ENCODE measurements at regions not wholly inside any gene's neighbourhood (a gene's known extent, or its start where the extent isn't known, plus 50 kb on each side); places are given as distances from the start of the nearest gene placed in this dataset.

- ATAC-seq (ENCODE audit: low FRiP score) = no peak
- no peak for DNase-seq (ENCODE audit: low spot score)
- TF ChIP-seq CTCF (IDR thresholded peaks at IDR 0.05) = no peak
Measured at GRCh38 chr4:128727658-128728057, 81.8 kb upstream of the JADE1 start.

DNA sequence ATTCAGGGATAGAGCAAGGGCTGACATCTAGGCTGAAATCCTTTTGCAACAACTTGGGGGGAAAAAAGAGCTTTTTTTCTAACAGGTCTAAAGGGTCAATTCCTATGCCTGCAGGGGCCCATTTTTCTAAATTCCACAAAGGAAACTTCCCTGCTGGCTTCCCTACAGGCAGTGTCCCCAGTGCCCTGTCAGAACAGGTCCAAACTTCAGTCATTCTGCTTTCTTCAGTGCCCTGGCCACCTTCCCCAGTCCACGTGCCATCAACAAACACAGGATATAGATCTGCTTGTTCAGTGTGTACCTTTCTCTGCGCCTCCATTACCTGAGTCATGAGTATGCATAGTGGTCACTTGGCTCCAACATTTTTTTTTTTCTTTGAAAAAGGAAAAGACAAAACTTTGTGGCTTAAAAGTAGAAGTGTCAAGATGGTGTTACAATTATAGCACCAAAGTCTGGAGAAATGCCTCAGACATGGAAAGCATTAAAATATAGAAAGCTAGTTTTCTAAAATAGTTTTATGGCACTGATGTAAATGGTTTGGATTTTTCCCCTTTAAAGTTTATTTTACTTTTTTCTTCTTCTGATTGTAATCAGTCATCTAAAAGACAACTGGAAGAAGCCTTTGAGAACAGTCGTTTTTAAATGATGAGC lies 84.0 kb upstream of the JADE1 start:
- no peak for ATAC-seq (ENCODE audit: low FRiP score)
- TF ChIP-seq CTCF (IDR thresholded peaks at IDR 0.05) = no peak
- no peak for DNase-seq (ENCODE audit: low spot score)

DNA sequence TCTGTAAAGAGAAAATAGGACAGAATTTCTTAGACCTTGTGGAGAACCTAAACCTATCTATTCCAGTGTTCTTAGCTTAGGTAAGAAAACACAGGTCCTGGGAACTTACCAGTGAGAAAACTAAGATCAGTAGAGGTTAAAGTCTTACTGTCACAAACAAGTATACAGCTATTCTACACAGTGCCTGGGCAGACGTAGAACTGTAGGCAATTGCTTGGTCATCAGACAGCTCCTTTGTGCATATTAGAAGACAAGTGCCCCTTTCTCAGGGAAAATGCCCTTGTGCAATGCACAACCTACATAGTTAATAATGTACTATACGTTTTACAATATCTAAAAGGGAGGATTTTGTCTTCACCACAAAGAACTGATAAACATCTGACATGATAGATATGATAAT lies 86.6 kb upstream of the JADE1 start:
- DNase-seq (ENCODE audit: low spot score) = no peak
- no peak for TF ChIP-seq CTCF (IDR thresholded peaks at IDR 0.05)

DNA sequence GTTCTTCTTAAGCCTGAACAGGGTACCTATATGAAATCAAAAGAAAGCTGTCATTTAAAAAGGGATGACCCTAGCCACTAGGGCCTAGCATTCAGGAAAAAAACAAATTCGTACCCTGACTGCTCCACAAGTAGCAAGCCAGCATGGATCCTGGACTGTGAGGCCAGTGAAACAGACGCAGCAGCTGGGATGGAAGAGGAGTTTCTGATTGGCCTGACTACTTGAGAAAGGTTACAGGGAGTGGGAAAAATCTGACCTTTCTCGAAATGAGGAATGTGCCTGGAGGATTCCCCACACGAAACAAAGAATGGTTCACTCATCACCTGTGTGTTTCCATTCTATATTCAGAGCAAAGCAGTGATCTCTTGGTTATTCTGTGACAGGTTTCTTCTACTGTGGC lies 87.6 kb upstream of the JADE1 start:
- DNase-seq (ENCODE audit: low spot score) (no peak), ATAC-seq (ENCODE audit: low FRiP score) (no peak)
- no peak for TF ChIP-seq CTCF (IDR thresholded peaks at IDR 0.05)

More for the DNA sequence above, 86.6 kb upstream of the JADE1 start:
- ATAC-seq (ENCODE audit: low FRiP score) = no peak

DNA sequence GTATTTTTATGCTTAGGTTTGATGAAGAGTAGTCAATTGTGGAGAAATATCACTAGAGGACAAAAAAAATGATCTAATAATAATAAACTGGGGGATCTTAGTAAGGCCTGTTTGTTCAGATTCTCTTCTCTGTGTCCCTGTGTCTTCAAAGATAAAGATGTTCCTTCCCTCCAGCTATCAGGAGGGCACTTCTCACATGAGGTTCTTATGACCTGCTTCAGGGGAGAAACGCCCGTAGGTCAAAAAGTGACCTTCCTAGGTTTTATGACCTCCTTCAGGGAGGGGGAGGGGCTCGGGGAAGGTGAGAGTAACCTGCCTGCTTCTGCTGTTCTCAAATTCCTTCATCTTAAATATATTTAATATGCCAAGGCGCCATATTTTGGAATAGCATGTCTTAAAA lies 89.2 kb upstream of the JADE1 start:
- ATAC-seq (ENCODE audit: low FRiP score) = no peak
- no peak for DNase-seq (ENCODE audit: low spot score)
- no peak for TF ChIP-seq CTCF (IDR thresholded peaks at IDR 0.05)

GRCh38 chr4:128718768-128719167 lies 90.7 kb upstream of the JADE1 start:
- DNase-seq (ENCODE audit: low spot score) (no peak), ATAC-seq (ENCODE audit: low FRiP score) (no peak)
- TF ChIP-seq CTCF (IDR thresholded peaks at IDR 0.05) = no peak

- DNase-seq (ENCODE audit: low spot score) = no peak
- TF ChIP-seq CTCF (IDR thresholded peaks at IDR 0.05) = no peak
- no peak for ATAC-seq (ENCODE audit: low FRiP score)
Measured at GRCh38 chr4:128716338-128716737, 93.2 kb upstream of the JADE1 start.

All from omental fat pad (tissue), 3 donors.